GM12891 (cell line): ENCODE measurements at regions not wholly inside any gene's neighbourhood (a gene's known extent, or its start where the extent isn't known, plus 50 kb on each side); places are given as distances from the start of the nearest gene placed in this dataset.
"Not testable (repeated sequence)": the region's sequence is repeated elsewhere in the genome, so short reads cannot be mapped to it uniquely, and the experiment has no call there.

ENCODE experiments used
- DNase-seq: peaks from one replicate; pipeline ENCODE4 v3.0.0; 2011; ENCODE audit warnings: low spot score; ENCODE audit not compliant: insufficient read length
- FAIRE-seq: peaks from 2 replicates; lab custom pipeline; 2011; peaks lifted over from hg19 to GRCh38; lab: Jason Lieb, UNC
- PAX5 ChIP-seq: IDR thresholded peaks from 2 replicates; pipeline ENCODE4 v1.6.1; 2011; ENCODE audit warnings: low read length, moderate library complexity, mild to moderate bottlenecking; ENCODE audit not compliant: insufficient read depth, severe bottlenecking
- POLR2A ChIP-seq: IDR thresholded peaks from 2 replicates; pipeline ENCODE4 v1.6.1; 2011; ENCODE audit warnings: low read depth, low read length, control low read depth
- POLR2AphosphoS5 ChIP-seq: IDR thresholded peaks from 2 replicates; pipeline ENCODE4 v1.6.1; 2011; ENCODE audit warnings: low read depth, low read length, control low read depth
- POU2F2 ChIP-seq: IDR thresholded peaks from 2 replicates; pipeline ENCODE4 v1.6.1; 2011; ENCODE audit warnings: low read depth, mild to moderate bottlenecking, control low read depth, low read length, moderate library complexity
- SPI1 ChIP-seq: IDR thresholded peaks from 2 replicates; pipeline ENCODE4 v1.6.1; 2011; ENCODE audit warnings: low read depth, low read length, control low read depth
- TAF1 ChIP-seq: IDR thresholded peaks from 2 replicates; pipeline ENCODE4 v1.6.1; 2011; ENCODE audit warnings: low read depth, low read length, control low read depth

GRCh38 chr17:22272363-22273146 lies 580.2 kb downstream of the KCNJ18 start:
- TF ChIP-seq SPI1, result no peak
- no peak for TF ChIP-seq POLR2AphosphoS5
- DNase-seq (no peak), FAIRE-seq (no peak)

GRCh38 chr17:22273308-22273707 lies 581.0 kb downstream of the KCNJ18 start:
- FAIRE-seq (no peak), DNase-seq (no peak)
- TF ChIP-seq TAF1 (no peak), SPI1 (no peak), PAX5 (no peak), POLR2A (no peak), POU2F2 (no peak), POLR2AphosphoS5 (no peak)

GRCh38 chr17:22277595-22277994 lies 585.3 kb downstream of the KCNJ18 start:
- no peak for TF ChIP-seq POLR2A
- no peak for TF ChIP-seq SPI1
- FAIRE-seq (no peak), DNase-seq (no peak)

GRCh38 chr17:22278302-22279275 lies 586.3 kb downstream of the KCNJ18 start:
- TF ChIP-seq SPI1 (no peak), TAF1 (no peak), PAX5 (no peak), POLR2AphosphoS5 (no peak), POU2F2 (no peak), POLR2A (no peak)
- FAIRE-seq (no peak), DNase-seq (no peak)

GRCh38 chr17:22286337-22287041 lies 594.2 kb downstream of the KCNJ18 start:
- TF ChIP-seq PAX5, result no peak
- no peak for TF ChIP-seq POLR2A
- no peak for TF ChIP-seq POLR2AphosphoS5
- TF ChIP-seq POU2F2, result no peak
- TF ChIP-seq SPI1, result no peak
- TF ChIP-seq TAF1, result no peak
- DNase-seq, result no peak
- no peak for FAIRE-seq

- DNase-seq, FAIRE-seq: not testable (repeated sequence)
Observed at GRCh38 chr17:22298484-22298951, 606.2 kb downstream of the KCNJ18 start.

- TF ChIP-seq POLR2AphosphoS5 (no peak), PAX5 (no peak), TAF1 (no peak), POU2F2 (no peak), SPI1 (no peak), POLR2A (no peak)
- FAIRE-seq (no peak), DNase-seq (no peak)
Observed at GRCh38 chr17:22300177-22300576, 607.9 kb downstream of the KCNJ18 start.

GRCh38 chr17:22300731-22301352 lies 608.5 kb downstream of the KCNJ18 start:
- no peak for FAIRE-seq
- TF ChIP-seq POLR2A (no peak), POU2F2 (no peak), POLR2AphosphoS5 (no peak), TAF1 (no peak), PAX5 (no peak), SPI1 (no peak)
- no peak for DNase-seq

GRCh38 chr17:22301353-22301745 lies 609.0 kb downstream of the KCNJ18 start:
- FAIRE-seq (no peak), DNase-seq (no peak)
- TF ChIP-seq SPI1 (no peak), POU2F2 (no peak), POLR2A (no peak), TAF1 (no peak), PAX5 (no peak), POLR2AphosphoS5 (no peak)
